HG03060 (cell line): ENCODE measurements at regions not wholly inside any gene's neighbourhood (a gene's known extent, or its start where the extent isn't known, plus 50 kb on each side); places are given as distances from the start of the nearest gene placed in this dataset.
"Not testable (repeated sequence)": the region's sequence is repeated elsewhere in the genome, so short reads cannot be mapped to it uniquely, and the experiment has no call there.

Source experiments
- ATAC-seq: cut with Tn5 transposase; IDR thresholded peaks from one replicate; pipeline ENCODE4 v1.9.1; 2021; ENCODE audit warnings: low read depth, moderate number of reproducible peaks; ENCODE audit not compliant: unreplicated experiment

DNA sequence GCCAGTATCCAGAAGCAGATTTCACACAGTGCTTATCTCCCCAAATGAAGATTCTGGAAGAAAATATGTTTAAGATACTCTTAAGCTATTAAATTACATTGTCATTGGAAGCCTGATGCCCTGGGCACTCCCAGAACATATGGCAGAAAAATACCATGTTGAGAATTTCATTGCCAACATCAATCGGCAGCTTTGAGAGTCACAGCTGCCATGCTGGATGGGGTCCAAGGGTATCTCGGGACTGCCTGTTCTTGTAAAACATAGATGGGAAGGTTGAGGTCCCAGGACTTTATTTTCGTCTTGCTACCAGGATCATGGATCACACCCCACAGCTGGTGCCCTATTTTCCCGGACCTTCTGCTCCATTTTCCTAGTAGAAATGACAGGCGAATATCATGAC is 632.5 kb downstream of the SUCLG1 start:
- no peak for ATAC-seq

GRCh38 chr2:83823229-83823628 is 635.9 kb downstream of the SUCLG1 start:
- no peak for ATAC-seq

GRCh38 chr2:83817511-83817910 is 641.6 kb downstream of the SUCLG1 start:
- ATAC-seq = no peak

- ATAC-seq = no peak
These were observed 650.2 kb downstream of the SUCLG1 start for GRCh38 chr2:83808878-83809277.

GRCh38 chr2:83802604-83803003 is 656.5 kb downstream of the SUCLG1 start:
- ATAC-seq = no peak

DNA sequence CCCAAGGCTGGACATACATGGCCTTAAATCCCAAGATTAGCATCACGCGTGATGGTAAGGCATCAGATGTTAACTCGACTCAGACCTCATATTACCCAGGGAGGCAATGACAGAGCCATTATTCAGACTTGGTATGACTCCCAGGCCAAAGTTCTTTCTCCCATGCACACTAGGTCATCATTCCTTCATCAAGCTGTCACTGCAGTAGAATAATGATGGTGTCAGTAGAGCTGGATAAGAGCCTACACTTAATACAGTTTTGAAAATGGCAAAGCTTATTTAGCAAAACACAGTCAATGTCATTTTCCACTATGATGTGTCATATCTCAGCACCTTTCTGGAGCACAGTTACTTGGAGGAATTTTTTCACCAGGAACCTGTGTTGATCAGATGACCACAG is 663.3 kb downstream of the SUCLG1 start:
- ATAC-seq = no peak

GRCh38 chr2:83790467-83790866 is 668.6 kb downstream of the SUCLG1 start:
- ATAC-seq = not testable (repeated sequence)

DNA sequence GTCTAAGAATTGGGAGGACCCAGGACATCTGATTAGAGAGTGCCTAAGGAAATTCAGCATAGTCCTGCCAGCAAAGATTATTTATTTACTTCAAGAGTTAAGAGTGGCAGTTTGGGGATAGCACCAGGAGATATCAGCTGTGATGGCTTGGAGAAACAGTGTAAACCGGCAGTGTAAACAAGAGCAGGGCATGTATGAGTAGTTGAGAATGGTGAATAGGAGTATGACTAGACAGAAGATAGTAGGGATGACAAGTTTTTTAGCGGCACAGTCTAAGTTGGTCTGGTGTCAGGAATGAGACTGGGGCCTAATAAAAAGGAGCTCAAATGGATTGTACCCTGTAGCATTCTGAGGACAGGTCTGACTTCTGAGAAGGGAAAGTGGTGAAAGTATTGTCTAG is 669.4 kb downstream of the SUCLG1 start:
- ATAC-seq = not testable (repeated sequence)

DNA sequence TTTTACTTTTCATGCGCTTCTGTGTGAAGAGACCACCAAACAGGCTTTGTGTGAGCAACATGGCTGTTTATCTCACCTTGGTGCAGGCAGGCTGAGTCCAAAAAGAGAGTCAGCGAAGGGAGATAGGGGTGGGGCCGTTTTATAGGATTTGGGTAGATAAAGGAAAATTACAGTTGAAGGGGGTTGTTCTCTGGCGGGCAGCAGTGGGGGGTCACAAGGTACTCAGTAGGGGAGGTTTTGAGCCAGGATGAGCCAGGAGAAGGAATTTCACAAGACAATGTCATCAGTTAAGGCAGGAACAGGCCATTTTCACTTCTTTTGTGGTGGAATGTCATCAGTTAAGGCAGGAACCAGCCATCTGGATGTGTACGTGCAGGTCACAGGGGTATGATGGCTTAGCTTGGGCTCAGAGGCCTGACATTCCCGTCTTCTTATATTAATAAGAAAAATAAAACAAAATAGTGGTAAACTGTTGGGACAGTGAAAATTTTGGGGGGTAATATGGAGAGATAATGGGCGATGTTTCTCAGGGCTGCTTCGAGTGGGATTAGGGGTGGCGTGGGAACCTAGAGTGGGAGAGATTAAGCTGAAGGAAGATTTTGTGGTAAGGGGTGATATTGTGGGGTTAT is 670.0 kb downstream of the SUCLG1 start:
- not testable (repeated sequence) for ATAC-seq

GRCh38 chr2:83787189-83787588 is 671.9 kb downstream of the SUCLG1 start:
- no peak for ATAC-seq

DNA sequence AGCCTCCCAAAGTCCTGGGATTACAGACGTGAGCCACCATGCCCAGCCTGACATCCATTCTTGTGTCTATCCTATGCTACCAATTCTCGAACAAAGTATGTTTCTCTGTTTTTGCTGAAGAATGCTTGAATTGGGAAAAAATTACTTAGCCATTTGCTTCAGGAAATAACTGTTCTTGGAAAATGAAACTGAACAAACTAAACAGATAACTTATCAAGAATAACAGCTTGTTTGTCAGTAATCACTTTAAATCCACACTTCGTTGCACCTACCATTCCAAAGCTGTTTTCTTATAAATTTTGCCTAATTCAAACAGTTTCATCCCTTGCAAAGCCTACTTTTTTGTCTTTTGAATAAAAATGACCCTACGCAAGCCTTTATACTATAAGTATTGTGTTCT is 672.9 kb downstream of the SUCLG1 start:
- ATAC-seq = no peak

- no peak for ATAC-seq
These were observed 674.1 kb downstream of the SUCLG1 start for GRCh38 chr2:83784947-83785346.

GRCh38 chr2:83784315-83784714 is 674.8 kb downstream of the SUCLG1 start:
- ATAC-seq = no peak

DNA sequence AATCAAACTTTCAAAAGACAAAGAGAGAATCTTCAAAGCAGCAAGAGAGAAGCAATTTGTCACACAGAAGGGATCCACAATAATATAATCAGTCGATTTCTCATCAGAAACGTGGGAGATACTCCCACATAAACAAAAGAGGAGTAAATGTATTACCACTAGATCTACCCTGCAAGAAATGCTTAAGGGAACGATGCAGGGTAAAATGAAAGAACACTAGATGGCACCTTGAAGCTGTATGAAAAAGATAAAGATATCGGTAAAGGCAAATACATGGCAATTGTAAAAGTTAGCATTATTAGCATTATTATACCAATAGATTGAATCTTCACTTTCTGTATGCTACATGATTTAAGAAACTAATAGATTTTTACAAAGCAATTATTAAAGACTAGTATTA is 677.0 kb downstream of the SUCLG1 start:
- no peak for ATAC-seq

DNA sequence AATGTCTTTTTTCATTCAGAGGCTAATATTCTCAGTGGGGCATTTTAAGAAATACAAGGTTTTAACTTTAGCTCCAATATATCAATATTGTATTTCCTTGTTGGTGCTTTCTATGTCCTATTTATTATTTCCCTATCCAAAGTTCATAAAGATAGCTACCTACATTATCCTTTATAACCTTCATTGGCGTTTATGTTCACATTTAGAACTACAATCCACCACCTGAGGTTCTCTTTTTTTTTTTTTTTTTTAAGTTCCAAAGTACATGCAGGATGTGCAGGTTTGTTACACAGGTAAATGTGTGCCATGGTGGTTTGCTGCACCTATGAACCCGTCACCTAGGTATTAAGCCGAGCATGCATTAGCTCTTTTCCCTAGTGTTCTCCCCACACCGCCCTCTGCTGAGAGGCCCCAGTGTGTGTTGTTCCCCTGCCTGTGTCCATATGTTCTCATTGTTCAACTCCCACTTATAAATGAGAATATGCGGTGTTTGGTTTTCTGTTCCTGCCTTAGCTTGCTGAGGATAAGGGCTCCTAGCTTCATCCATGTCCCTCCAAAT is 694.6 kb downstream of the SUCLG1 start:
- ATAC-seq = no peak

GRCh38 chr2:83757329-83757728 is 701.8 kb downstream of the SUCLG1 start:
- ATAC-seq = no peak

DNA sequence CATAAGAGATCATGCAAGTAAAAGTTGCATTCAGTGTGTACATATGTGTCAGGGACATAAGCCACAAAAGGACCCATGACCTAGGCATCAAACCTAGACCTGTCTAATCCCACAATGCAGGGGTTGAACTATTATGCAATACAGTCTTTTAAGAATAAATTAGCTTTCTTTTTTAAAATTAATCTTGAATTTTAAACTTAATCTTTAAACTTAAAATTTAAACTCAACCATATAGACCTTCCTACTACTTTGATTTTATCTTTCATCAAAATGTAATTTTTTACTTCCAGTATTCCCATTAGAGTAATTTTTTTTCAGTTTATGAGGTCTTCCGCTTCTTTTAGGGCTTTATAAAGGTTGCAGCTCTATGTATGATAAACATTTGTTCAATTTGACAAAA is 702.9 kb downstream of the SUCLG1 start:
- ATAC-seq = no peak

GRCh38 chr2:83747141-83747540 is 711.9 kb downstream of the SUCLG1 start:
- ATAC-seq = no peak

DNA sequence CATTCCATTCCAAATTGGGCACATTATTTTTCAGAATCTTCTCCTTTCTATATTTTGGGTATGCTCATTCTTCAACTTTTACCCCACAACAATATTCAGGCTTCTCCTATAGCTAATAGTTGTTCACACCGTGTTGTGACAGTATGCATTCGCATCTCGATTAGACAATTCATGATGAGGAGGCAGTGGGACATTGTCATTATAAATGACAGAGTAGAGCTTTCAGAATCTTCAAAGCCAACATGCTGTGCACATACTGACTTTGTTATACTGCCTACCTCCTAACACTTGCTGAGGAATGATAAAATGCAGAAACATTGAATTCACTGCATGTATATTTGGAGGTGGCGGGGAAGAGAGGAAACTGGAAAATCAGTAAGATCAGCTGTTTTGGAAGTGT is 714.2 kb downstream of the SUCLG1 start:
- no peak for ATAC-seq

DNA sequence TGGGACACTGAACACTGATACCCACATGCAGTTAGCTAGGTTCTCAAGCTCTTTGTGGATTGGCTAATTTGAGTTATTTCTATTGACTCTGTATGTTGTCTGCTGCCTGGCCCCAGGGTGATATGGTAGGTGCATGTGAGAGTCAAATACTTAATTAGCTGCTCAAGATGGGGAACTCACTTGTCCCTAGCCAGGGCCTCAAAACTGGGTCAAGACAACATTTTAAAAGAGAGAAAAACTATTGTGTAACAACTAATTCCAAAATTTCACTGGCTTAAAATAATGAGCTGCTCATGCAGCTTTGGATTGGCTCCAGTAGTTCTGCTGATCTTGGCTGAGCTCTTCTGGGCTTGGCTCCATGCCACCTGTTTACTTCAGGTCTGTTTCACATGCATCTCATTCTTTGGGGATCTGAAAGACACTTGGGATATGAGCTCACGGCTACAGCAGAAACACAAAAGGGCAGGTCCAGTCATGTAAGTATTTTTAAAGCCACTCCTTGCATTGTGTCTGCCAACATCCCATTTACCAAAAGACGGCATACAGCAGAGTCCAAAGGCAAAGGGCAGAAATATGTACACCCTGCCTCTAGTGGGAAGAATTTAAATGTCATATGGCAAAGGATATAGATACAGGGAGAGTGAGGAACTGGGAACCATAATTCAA is 716.8 kb downstream of the SUCLG1 start:
- no peak for ATAC-seq

DNA sequence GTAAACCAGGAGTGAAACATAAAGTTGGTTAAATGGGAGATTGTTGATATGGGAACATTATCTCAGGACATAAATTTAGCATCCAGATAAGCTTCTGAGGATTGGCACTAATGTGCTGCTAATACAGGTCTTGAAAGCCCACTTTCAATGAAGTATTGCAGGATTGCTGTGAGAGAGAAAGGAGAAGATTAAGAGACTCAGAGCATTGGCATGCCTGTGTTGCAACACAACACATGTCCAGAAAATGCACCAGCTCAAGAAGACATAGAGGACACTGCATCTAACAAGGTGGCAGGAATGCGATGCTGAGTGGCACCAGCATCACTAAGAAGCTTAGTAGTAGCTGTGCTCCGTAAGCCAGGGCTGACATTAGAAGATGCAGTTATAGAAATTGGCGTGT is 728.9 kb downstream of the SUCLG1 start:
- ATAC-seq = no peak

GRCh38 chr2:83725735-83726134 is 733.3 kb downstream of the SUCLG1 start:
- no peak for ATAC-seq
